Activated naive CD4-positive, alpha-beta T cell treated with anti-CD3 and anti-CD28 coated beads, Interleukin-2, amount 50 U/mL, for 72 hours (primary cell): ENCODE measurements at regions not wholly inside any gene's neighbourhood (a gene's known extent, or its start where the extent isn't known, plus 50 kb on each side); places are given as distances from the start of the nearest gene placed in this dataset.

ENCODE experiments used
- ATAC-seq, 2 donors: fragments of 150-1000 bp; cut with Tn5 transposase; 2 replicates each; pipeline ENCODE4 v1.10.0; 2021; ENCODE audit warnings: mild to moderate bottlenecking in 2 of 2, moderate library complexity in 2 of 2
- DNase-seq, 2 donors: peaks; one replicate each; pipeline ENCODE4 v3.0.0; 2021 to 2022; ENCODE audit warnings: low spot score in 2 of 2
- H3K27ac Mint-ChIP-seq, 2 donors: one replicate each; pipeline ENCODE4 v1.8.0; 2022; ENCODE audit warnings: mild to moderate bottlenecking in 2 of 2, mixed read lengths in 2 of 2
- H3K36me3 Mint-ChIP-seq, 2 donors: one replicate each; pipeline ENCODE4 v1.8.0; 2022; ENCODE audit warnings: mixed read lengths in 2 of 2
- H3K9me3 Mint-ChIP-seq, 2 donors: one replicate each; pipeline ENCODE4 v1.8.0; 2022; ENCODE audit warnings: mixed read lengths in 2 of 2

DNA sequence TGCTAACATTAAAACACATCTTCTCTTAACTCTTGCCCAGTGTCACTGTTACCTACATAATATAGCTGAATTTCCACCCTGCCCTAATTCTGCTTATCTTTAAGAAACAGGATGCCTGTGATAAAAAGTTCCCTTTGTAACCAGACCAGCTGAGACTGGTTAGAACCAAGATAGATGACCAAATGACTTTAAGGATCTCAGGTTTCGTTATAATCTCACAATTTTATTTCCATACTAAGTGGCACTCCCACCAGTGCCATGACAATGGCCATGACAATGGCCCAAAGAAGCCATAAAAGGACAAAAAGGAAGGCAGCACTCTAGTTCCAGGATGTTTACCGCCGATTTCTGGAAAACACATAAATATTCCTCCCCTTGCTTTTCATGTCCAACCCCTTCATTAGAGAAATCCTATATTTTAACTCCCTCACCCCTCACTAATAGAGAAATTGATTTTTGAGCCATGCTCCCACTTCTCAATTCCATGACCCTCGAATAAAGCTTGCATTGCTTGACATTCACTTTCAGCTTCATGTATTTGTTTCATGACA is 126.1 kb downstream of the ELAPOR2 start:
- no peak for DNase-seq
- Mint-ChIP-seq H3K27ac (no peak overlapping the region), H3K36me3 (no peaks in the 10 kb centered on the region), H3K9me3 (peaks cover 0 to 7% of the 10 kb centered on the region in 2 donors)
- no peak for ATAC-seq

DNA sequence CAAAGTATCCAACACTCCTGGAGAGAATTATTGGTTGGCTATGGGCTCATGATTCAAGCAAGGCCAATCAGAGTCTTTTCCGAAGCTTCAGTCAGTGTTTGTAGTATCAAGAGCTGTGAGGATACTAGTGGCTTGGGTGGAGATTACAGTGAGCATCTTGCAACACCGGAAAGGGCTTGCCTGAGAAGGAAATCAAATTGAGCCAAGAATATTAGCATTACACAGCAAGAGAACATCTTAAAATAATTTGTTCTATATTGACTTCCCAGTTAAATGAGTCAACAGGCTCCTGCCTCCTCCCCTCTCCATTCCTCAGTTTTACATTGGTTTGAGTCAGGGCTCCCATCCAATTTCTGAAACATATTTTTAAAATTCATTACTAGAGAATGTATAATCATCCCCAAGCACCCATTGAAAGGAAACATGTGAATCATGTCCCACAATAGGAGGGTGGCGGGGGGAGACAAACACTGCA is 127.4 kb downstream of the ELAPOR2 start:
- DNase-seq (peak in 1 of 2 donors; percentile 17), ATAC-seq (peak in 1 of 2 donors; percentile 71)
- Mint-ChIP-seq H3K9me3 (peaks cover 0 to 7% of the 10 kb centered on the region in 2 donors), H3K36me3 (no peaks in the 10 kb centered on the region), H3K27ac (peak overlapping the region in 1 of 2 donors; percentile 63)

DNA sequence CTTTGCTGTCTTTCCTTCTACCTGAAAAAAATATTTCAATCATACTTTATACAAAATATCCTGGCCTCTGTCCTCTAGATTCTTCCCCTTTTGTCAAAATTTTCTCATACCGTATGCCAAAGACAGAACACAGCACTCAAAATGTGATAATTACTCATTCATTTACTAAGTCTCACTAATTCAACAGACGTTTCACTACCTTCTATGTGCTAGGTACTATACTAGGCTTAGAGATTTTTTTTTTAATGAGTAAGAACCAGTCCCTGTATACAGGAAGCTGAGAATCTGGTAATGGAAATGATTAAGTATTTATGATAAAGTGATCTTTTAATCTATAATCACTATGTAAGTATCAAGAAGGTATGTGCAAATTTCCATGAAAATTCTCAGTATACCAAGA is 128.0 kb downstream of the ELAPOR2 start:
- peak overlapping the region in 1 of 2 donors; percentile 2 for H3K27ac Mint-ChIP-seq
- no peaks in the 10 kb centered on the region for H3K36me3 Mint-ChIP-seq
- H3K9me3 Mint-ChIP-seq = peaks cover 0 to 7% of the 10 kb centered on the region in 2 donors
- ATAC-seq (peak; percentile 73 to 93), DNase-seq (no peak)

DNA sequence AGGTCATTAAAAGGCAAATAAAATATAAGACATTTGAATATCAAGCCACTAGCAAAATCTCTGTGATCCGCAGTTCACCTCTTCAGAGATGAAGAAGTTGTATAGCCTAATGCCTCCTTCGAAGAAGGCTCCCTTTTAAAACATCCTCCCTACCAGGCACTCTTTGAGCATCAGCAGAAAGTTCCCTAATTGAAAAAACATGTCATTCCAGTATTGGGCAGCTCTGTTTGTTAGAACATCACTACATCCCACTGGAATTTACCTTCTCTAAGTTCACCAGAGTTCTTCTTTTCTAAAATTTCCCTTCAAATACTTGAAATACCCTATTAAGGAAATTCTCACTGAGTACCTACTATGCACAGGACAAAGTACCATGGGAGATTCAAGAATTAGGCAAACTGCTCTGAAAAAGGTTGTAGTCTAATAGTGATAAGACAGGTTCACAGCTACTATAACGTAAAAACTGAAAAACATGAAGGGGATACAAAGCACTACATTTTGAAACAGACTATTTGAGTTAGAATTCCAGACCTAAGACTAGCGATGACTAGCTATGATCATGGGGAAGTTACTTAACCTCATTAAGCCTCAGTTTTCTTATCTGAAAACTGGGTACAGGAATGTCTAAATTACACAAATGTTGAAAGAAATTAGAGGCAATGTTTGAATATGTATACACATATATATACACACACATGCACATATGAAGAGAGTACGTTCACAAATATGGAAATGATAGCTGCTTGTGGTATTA is 128.7 kb downstream of the ELAPOR2 start:
- Mint-ChIP-seq H3K27ac (no peak overlapping the region), H3K36me3 (no peaks in the 10 kb centered on the region), H3K9me3 (peaks cover 0 to 7% of the 10 kb centered on the region in 2 donors)
- no peak for ATAC-seq
- DNase-seq = no peak

DNA sequence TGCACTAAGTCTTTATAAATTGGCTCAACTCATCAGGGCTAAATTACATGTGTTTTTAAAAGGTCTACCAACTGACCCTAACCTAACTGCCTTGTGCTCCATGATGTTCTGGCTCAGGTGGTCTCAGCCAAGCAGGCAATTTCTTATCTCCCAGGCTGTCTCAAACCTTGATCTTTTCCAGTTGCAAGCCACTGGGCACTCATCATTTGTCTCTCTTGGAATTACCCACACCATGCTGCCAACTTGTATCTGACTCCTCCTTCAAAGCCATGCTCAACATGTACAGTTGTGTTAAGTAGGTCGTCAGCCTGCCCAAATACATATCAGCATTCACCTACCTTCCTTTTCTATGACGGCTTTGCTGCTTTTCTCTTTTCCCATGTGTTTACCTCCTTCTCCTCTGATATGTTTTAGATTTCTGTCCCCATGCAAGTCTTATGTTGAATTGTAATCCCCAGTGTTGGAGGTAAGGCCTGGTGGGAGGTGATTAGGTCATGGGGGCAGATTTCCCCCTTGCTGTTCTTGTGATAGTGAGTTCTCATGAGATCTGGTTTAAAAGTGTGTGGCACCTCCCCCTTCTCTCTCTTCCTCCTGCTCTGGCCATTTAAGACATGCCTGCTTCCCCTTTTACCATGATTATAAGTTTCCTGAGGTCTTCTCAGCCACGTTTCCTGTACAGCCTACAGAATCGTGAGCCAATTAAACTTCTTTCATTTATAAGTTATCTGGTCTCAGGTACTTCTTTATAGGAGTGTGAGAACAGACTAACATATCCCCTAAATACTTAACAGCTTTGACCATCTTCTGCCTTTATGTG is 130.0 kb downstream of the ELAPOR2 start:
- no peak for DNase-seq
- Mint-ChIP-seq H3K36me3 (no peaks in the 10 kb centered on the region), H3K9me3 (peaks cover 0 to 1% of the 10 kb centered on the region in 2 donors), H3K27ac (no peak overlapping the region)
- ATAC-seq = no peak

DNA sequence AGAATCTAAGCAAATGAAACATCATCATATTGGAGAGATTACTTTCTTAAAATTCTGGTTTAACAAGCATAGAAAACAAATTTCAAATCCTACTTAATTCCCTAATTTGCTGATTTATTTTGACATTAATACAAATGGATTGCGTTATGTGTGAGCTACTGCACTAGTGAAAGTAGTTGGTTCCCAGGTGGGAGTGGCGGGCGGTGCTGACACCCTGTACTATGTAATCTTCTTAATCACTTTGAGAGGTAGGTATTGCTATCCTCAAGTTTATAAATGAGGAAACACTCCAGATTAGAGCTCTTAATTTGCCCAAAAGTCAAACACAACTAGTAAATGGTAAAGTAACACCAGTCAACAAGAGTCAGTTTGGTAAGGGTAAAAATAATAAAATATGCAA is 131.1 kb downstream of the ELAPOR2 start:
- no peak for DNase-seq
- no peaks in the 10 kb centered on the region for H3K9me3 Mint-ChIP-seq
- ATAC-seq = no peak
- no peaks in the 10 kb centered on the region for H3K36me3 Mint-ChIP-seq
- no peak overlapping the region for H3K27ac Mint-ChIP-seq

DNA sequence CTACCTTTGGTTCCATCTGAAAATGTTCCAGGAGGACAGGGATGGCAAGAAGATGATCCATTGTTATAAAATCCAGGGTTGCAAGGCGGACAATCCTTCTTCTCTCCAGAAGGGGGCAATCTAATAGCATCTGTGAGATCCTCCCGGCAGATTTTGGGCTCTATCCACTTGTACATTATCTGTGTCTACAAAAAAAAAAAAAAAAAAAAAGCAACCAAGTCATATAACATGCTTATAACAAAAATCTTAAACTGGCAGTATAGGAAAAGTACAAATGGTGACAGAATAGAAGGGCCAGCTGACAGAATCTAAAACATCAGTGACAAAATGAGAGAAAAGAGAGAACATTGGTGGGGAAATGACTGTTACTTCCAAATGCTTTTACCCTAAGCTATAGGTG is 132.7 kb downstream of the ELAPOR2 start:
- no peaks in the 10 kb centered on the region for H3K9me3 Mint-ChIP-seq
- no peak overlapping the region for H3K27ac Mint-ChIP-seq
- DNase-seq (peak in 1 of 2 donors; percentile 14), ATAC-seq (peak; percentile 36 to 37)
- H3K36me3 Mint-ChIP-seq = no peaks in the 10 kb centered on the region

DNA sequence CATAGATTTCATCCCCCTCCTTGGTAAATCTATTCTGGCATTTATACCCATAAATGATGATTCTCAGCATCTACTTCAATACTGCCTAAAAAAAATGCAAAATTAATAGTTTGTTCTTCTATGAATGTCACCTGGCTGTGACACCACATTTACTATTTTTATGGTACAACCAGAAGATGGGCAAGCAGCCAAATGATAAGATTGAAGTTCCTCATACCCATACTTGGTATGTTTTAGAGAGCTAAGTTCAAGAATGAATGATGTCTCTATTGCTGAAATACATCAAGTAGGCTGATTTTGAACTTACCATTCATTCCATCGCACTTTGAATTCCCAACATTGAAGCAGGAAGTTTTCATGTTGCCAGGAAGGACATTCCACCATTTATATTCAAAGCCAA is 134.2 kb downstream of the ELAPOR2 start:
- Mint-ChIP-seq H3K27ac (no peak overlapping the region), H3K36me3 (no peaks in the 10 kb centered on the region), H3K9me3 (no peaks in the 10 kb centered on the region)
- ATAC-seq (no peak), DNase-seq (no peak)

DNA sequence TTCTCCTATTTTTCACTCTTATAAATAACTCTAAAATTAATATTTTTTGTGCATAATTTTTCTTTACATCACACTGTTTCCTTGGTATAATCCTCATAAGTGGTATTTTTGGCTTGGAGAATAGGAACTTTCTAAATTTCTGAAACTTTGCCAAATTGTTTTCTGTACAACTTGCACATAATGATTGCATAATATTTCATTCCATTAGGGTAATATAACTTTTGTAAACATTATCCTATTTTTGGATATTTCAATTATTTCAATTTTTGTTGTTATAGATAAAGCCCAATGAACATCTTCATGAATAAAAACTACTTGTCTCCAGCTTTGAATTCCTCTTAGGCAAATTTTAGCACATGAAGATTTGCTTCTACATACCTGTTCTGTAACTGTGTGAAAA is 135.9 kb downstream of the ELAPOR2 start:
- DNase-seq = no peak
- no peaks in the 10 kb centered on the region for H3K36me3 Mint-ChIP-seq
- H3K27ac Mint-ChIP-seq = no peak overlapping the region
- ATAC-seq = no peak
- no peaks in the 10 kb centered on the region for H3K9me3 Mint-ChIP-seq

DNA sequence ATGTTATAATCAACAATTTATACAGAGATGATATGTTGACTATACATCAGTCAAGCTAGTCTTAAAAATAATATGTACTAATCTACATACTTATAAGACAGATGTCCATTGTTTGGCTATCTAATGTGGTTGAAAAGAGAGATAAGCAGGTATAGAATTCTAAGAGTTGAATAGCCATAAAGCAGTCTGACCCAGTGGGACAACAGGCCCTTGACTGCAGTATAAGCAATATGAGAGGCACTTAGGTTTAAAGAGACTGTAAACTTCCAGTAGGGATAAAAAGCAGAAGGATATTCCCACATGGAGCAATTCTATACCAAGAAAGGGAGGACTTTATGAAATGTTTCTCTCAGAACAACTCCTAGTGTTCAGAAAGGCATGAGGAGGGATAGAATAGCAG is 139.3 kb downstream of the ELAPOR2 start:
- DNase-seq (no peak), ATAC-seq (no peak)
- no peak overlapping the region for H3K27ac Mint-ChIP-seq

DNA sequence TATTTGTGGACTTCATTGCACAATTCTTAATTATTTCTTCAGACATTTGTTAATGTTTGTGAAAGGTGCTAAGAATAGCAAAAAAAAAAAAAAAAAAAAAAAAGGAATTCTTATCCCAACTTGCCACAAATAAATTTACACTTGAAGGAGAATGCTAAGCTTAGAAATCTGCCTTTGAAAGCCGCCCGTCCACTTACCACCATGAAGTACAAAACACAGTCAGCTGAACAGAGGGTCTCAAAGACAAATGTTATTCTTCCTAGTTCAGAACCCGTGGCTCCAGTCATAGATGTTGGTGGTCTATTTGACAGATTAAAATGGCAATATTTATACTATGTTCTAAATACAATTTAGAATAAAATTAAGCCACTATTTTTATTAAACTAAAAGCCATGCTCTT is 141.2 kb downstream of the ELAPOR2 start:
- H3K36me3 Mint-ChIP-seq = no peaks in the 10 kb centered on the region
- ATAC-seq = no peak
- H3K27ac Mint-ChIP-seq = no peak overlapping the region
- no peaks in the 10 kb centered on the region for H3K9me3 Mint-ChIP-seq
- no peak for DNase-seq

More for the DNA sequence above, 139.3 kb downstream of the ELAPOR2 start:
- Mint-ChIP-seq H3K36me3 (no peaks in the 10 kb centered on the region), H3K9me3 (no peaks in the 10 kb centered on the region)

DNA sequence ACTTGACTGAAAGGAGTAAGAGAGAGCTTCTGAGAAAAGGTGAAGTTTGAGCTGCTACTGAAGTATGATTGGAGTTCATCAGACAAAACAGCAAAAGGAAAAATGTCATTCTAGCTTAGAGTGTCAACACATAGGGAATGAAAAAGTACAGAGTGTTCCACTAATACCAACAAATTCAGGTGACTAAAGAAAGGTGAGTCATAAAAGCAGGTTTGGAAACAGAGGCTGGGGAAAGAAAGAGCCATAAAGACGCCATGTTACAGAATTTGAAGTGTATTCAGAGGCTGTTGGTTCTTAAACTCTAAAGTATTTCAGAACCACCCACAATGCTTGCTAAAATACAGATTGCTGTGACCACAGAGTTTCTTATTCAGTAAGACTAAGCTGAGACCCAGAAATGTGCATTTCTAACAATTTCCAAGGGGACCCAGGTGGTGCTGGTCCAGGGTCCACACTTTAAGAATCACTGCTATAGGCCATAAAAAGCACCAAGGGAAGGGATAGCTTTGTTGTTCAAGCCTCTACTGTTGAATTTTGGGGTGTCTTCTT is 143.1 kb downstream of the ELAPOR2 start:
- DNase-seq = no peak
- H3K9me3 Mint-ChIP-seq = no peaks in the 10 kb centered on the region
- H3K27ac Mint-ChIP-seq = no peak overlapping the region
- no peaks in the 10 kb centered on the region for H3K36me3 Mint-ChIP-seq
- peak in 1 of 2 donors; percentile 86 for ATAC-seq

DNA sequence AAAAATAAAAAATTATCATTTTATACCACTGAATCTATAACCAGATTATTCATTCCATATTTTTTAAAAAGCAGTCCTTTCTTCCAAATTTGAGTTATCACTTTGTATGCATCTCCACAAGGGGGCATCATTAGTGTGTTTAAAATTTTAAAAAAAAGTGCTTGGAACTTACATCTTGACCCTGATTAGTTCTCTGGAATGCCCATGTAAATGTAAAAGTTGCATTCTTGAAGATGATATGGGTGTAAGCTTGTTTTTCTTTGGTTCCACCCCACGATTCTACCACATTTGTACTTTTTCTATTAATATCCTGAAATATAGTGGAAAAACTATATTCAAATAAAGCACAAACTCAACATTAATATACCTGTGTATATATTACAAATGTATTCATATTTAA is 144.9 kb downstream of the ELAPOR2 start:
- Mint-ChIP-seq H3K9me3 (no peaks in the 10 kb centered on the region), H3K27ac (no peak overlapping the region), H3K36me3 (no peaks in the 10 kb centered on the region)
- DNase-seq = no peak
- ATAC-seq = no peak
